GM21737 (cell line): ENCODE measurements at regions not wholly inside any gene's neighbourhood (a gene's known extent, or its start where the extent isn't known, plus 50 kb on each side); places are given as distances from the start of the nearest gene placed in this dataset.

ENCODE experiments used
- ATAC-seq: cut with Tn5 transposase; IDR thresholded peaks from one replicate; pipeline ENCODE4 v1.9.1; 2021; ENCODE audit warnings: mild to moderate bottlenecking, moderate library complexity; ENCODE audit not compliant: unreplicated experiment

DNA sequence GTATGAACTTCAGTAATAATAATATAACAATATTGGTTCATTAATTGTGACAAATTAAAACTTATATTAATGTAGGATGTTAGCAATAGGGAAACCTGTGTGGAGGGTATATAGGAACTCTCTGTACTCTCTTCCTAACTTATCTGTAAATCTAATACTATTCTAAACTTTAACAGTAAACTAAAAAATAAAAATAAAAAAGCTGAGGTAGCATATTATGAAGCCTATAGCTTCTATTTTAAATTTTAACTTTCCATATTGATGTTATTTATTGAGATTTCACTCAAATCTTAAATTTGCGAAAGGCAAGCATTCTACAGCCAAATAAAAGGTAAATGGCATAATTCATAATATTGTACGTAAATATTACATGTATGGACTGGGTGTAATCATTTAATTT lies 326.4 kb downstream of the MEI4 start:
- ATAC-seq = no peak

DNA sequence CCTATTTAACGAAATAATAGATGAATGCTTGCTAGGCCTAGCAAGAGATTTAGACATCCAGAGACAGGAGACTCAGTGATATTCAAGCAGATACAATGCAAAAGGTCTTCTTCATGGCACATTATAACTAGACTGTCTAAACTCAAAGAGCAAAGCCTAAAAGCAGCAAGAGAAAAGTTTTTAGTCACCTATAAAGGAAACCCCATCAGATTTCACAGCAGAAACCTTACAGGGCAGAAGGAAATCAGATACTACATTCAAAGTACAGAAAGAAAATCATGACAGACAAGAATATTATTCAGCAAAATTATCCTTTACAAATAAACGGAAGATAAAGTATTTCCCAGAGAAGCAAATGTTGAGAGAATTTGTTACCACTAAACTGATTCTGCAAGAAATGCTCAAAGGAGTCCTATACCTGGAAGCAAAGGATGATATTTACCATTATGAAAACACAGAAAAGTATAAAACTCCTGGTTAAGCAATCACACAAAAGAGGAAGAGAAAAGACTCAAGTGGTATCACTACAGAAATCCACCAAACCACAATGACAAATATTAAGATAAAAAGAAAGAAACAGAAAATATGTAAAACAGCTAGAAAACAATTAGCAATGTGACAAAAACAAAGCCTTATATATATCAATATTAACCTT lies 333.7 kb downstream of the MEI4 start:
- peak; percentile 62 for ATAC-seq

DNA sequence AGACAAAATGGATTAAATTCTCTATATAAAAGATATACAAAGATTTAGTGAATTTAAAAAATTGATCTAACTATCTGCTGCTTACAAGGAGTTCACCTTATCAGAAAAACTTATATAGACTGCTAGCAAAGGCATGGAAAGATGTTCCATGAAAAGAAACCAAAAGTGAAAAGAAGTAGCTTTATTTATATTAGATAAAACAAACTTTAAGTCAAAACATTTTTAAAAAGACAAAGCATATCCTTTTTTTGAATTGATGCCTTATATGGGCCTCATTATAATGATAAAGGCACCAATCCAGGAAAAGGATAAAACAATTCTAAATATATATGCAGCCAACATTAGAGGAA lies 334.2 kb downstream of the MEI4 start:
- peak; percentile 27 for ATAC-seq

DNA sequence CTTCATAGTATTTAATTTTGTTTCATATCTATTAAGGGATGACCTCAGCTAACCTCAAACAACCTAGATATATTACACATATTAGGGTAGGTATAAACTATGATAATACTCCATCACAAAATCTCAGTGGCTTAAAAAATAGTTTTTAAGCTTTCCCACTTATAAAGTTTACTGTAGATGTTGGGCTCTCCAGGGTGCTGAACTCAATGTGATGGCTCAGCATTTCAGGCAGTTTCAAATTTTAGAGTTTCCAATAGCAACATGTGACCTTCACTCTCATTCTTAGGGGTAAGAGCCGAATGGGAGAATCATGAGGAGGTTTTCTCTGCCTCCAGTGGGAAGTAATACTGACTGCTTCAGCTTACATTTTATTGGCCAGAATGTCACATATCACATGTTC lies 357.3 kb downstream of the MEI4 start:
- ATAC-seq = no peak

DNA sequence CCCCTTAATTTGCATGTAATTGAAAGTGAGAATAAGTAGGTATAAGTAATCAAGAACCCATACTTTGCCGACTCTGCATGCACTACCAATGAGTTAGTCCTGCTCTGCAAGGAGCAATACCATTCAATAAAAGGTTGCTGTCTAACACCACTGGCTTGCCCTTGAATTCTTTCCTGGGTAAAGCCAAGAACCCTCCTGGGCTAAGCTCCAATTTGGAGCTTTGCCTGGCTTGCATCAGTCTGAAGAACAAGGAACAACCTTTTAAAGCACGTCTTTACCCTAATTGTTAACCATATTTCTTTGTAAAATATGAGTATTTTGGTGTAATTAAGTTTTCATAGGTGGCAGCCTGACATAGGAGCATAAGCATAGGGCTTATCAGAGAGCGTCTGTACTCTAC lies 367.7 kb downstream of the MEI4 start:
- ATAC-seq = no peak

DNA sequence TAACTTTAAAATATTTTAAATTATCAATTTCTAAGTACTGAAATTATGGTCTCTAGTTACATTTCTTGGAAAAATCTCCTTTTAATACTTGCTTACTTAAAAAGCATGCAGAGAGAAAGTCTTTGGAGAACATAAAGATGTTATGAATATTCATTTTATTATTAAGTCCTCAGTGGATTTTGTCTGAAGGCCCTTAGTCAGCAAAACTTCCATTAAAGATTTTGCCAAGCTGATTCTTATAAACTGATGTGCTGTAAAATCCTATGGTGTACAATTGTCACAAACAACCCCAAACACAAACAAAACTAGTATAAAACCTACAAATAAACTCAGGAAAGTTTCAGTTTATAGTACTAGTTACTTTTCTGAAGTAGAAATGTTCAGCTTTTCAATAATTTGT lies 372.7 kb downstream of the MEI4 start:
- no peak for ATAC-seq

DNA sequence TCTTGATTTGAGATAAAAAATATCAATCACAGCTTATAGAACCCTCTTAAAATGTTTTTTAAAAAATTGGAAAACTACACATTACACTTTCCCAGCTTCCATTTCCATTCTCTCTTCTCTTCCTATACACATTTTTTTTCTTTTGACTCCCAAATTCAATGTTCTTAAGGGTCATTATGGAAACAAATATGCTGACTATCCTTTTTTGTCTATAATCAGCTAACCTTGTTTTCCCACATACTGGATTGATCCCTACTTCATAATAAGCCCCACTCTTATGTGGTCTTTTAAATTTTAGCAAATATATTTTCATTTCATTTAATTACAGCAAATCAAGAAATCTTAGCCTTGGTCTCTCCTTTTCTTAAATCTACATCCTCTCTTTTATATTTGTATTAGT lies 378.4 kb downstream of the MEI4 start:
- ATAC-seq = no peak

DNA sequence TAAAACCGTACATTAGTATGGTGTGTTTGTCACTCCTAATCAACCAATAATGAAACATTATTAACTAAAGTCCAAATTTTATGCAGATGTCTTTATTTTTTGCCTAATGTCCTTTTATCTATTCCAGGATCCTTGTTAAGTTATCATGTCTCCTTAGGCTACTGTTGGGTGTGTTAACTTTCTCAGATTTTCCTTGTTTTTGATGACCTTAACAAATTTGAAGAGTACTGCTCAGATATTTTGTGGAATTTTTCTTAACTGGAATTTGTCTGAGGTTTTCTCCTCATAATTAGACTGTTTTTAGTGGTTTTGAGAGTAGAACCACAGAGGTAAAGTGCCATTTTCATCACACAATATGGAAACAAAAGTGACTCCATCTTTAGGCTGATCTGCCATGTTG lies 406.3 kb downstream of the MEI4 start:
- ATAC-seq = no peak

DNA sequence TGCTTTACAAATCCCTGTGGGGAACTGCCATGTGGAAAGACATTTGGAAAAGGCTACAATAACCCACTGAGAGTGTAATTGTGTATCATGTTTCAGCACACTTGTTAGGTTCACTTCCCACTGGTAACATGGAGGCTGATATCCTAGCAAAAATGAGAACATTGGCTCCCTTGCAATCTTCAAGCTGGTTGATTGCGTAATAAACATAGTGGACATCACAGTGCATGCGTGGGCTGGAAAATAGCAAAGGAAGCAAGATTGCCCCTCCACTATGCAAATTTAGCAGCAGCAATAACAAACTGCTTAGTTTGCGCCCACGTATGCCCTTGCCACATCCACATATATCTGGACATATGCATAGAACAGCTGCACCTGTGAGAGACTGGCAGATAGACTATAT lies 410.2 kb downstream of the MEI4 start:
- no peak for ATAC-seq

DNA sequence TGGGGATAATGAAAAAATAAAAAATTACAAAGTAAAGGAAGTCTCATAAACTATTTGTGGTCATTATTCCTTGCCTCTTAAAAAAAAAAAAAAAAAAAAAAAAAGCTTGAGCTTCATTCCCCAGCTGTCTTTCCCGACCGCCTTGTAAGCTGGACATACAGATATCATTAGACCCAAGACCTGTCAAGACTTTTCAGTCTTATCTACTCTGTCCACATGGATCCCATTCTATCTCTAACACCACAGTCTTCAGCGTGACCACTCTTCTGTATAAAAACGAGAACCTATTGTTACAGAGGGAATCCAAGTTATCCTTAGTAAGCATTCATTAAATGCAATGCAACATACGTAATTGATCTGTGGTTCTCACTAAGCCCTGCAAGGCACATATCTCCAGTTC lies 423.5 kb downstream of the MEI4 start:
- ATAC-seq = no peak

DNA sequence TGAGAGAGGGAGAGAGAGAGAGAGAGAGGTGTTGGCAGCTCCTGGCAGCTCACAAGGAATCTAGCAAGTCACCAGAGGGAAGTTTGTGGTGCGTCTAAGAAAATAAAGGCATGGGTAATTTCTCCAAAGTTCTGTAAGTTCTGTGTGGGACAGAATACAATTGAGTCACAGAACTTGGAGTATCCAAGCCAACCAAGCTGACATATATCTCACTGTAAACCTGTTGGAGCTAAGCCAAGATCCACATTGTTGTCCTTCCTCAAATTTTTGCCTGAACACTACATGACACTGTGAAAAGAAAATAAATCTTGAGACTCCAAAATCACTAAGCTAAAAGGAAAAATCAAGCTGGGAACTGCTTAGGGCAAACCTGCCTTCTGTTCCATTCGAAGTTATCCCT lies 436.7 kb downstream of the MEI4 start:
- no peak for ATAC-seq

DNA sequence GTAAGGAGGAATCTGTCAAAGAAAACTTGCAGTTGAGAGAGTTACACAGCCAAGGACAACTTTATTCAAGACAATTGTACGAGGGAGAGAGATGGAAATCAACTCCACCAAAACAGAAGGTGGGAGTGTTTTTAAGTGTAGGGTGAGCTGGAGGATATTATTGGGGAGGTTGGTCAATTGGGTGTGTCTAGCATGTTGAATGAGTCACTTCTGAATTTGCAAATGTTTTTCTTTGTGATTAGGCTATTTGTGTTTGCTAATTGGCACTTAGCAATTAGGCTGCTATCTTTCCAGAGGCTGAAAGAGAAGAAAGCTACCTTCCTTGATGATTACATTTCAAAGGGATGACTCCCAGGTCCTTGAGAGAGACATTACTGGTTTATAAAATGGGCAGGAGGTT lies 441.1 kb downstream of the MEI4 start:
- ATAC-seq = no peak

DNA sequence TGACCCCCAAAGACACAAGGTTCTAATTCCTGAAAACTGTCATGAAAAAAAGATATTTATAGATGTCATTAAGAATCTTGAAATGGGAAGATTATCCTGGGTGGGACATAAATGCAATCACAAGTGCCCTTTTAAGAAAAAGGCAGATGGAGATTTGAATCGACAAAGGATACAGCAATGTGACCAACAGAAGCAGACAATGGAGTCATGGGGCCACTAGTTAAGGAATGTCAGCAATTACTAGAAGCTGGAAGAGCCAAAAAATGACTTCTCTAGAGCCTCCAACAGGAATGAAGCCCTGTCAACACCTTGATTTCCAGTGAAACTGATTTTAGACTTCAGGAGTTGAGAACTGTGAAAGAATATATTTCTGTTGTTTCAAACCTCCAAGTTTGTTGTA lies 448.5 kb downstream of the MEI4 start:
- no peak for ATAC-seq

DNA sequence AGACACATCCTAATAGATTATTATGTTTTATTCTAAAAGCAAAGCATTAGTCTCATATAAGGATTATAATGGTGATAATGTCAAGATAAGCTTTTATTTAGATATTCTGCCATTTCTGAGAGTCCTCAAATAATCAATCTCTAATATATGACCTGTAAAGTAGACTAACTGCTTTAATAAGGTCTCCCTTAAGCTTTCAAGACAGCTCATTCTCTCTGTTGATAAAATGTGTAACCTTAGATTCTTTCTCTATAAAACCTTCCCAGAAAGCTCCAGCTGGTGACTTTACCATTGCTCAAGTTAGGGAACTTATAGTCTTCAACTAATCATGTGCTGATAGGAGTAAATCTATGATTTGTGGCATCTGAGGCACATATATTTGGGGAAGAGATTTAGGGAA lies 457.8 kb downstream of the MEI4 start:
- ATAC-seq = no peak

DNA sequence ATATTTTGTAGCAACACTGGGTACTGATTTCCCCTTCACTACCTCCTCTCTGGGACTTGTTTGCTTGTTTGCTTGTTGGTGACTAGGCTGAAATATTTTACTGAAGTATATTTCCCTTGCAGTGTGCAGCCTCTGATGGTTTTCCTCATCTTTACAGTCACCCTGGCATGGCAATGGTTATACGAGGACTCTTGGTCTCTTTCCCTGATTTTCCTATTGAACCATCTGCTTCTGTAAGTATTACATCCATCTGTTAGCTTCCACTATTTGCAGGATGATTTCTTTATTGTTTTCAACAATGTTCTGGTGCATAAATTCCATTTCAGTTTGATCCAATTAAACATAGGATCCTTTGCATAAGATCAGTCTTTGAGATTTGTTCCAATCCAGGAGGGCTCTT lies 465.1 kb downstream of the MEI4 start:
- no peak for ATAC-seq

DNA sequence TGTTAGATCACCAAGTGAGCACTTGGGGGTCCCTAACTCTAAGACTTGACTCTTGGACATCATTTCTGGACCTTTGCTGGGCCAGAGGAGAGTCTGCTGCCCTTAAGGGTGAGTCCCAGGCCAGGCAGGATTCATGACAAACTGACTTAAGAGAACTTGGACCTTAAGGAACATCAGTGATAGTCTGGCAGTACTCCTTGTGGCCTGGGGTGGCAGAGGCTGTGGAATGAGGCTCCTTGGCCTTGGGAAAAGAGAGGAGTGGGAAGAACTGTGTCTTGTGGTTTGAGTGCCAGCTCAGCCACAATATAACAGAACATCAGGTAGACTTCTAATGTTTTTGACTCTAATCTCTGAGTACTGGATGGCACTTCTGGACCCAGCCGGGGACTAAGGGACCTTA lies 478.7 kb downstream of the MEI4 start:
- ATAC-seq = no peak

DNA sequence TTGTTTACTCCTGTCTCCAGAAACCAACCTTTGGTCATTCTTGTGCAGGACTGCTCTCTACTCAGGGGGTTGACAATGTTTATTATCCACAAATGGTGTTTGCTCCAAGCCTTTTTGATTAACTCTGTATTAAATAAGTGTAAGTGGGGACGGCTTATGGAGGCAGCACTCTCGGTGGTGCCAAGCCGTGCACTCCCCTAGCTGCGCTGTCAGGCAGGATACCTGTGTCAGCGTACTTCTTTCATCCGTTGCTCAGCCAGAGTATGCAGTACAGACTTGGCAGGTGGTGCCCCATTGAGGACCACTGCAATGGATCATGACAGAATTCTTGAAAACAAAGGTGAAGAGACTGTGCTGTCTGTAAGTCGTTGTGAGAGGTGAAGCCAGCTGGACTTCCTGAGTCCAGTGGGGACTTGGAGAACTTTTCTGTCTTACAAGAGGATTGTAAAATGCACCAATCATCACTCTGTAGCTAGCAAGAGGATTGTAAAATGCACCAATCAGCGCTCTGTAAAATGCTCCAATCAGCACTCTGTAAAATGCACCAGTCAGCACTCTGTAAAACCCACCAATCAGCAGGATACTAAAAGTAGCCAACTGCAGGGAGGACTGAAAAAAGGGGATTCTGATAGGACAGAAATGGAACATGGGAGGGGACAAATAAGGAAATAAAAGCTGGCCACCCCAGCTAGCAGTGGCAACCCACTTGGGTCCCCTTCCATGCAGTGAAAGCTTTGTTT lies 480.0 kb downstream of the MEI4 start:
- no peak for ATAC-seq

DNA sequence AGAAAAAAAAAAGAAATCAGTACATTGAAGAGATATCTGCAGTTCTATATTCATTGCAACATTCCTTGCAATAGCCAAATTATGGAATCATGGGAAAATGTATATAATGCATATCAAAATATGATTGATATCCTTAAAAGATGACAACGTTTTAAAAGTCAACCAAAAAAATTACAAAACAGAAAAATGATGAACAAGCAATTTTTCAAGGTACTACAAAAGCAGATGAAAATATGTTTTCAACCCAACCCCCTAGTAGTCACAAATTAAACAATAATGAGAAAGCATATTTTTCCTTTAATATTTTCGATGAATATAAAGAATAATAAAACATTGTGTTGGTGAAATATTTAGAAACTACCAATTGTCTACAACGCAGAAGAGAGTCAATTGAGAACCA lies 497.6 kb downstream of the MEI4 start:
- no peak for ATAC-seq

DNA sequence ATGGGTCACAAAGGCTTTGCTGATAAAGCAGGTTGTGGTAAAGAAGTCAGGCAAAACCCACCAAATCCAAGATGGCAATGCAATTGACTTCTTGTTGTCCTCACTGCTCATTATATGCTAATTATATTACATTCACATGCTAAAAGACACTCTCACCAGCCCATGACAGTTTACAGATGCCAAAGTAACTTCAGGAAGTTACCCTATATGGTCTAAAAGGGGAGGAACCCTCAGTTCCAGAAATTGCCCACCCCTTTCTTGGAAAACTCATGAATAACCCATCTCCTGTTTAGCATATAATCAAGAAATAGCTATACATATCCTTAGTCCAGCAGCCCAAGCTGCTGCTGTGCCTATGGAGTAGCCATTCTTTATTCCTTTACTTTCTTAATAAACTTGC lies 501.1 kb downstream of the MEI4 start:
- no peak for ATAC-seq

DNA sequence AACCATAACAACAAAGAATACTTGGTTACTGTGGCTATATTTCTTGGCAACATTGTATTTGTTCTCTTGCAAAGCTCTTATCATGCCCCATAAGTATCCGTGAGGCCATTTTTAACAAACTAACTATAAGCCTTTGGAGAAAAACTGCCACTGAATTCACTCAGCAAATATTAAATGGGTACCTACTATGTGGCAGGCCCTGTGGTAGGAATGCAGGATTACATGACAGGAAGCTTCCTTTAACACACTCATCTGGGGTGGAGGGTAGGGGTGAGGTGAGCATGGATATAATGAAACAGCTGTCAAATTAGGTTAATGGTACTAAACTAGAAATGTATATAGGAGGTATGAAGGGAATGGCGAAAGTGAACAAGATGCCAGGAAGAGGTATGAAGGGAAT lies 504.8 kb downstream of the MEI4 start:
- no peak for ATAC-seq

DNA sequence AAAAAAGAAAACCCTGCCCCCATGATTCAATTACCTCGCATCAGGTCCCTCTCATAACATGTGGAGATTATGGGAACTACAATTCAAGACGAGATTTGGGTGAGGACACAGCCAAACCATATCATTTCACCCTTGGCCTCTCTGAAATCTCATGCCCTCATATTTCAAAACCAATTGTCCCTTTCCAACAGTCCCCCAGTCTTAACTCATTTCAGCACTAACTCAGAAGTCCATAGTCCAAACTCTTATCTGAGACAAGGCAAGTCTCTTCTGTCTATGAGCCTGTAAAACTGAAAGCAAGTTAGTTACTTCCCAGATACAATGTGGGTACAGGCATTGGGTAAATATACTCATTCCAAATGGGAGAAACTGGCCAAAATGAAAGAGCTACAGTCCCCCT lies 536.1 kb downstream of the MEI4 start:
- no peak for ATAC-seq

DNA sequence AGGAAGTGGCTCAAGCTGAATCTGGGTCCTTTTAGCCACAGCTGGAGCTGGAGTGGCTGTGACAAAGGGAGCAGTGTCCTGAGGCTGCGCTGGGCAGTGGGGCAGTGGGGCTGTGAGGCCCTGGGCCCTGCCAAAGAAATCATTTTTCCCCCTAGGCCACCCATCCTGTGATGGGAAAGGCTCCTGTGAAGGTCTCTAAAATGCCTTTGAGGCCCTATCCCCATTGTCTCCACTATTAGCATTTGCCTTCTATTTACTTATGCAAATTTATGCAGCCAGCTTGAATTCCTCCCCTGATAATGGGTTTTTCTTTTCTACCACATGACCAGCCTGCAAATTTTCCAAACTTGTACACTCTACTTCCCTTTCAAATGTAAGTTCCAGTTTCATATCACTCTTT lies 539.2 kb downstream of the MEI4 start:
- no peak for ATAC-seq

DNA sequence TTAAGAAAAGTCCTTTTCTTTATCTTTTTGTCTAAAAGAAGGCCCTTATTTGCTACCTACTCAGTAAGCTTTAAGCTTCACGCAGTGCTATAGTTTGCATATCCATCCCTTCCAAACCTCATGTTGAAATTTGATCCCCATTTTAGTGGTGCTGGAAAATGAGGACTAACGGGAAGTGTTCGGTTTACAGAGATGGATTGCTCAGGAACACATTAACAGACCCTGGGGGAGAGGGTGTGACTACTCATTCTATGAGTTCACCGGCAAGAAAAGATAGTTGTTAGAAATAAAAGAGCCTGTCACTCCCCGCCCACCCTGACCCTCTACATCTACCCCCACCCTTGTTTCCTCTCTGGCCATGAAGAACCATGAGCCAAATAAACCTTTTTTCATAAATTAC lies 546.2 kb downstream of the MEI4 start:
- ATAC-seq = no peak
